ENCODE measurements at regions not wholly inside any gene's neighbourhood (a gene's known extent, or its start where the extent isn't known, plus 50 kb on each side); places are given as distances from the start of the nearest gene placed in this dataset.

GRCh38 chr6:17015144-17015543, 86.7 kb upstream of the STMND1 start:
- Histone ChIP-seq H2AFZ (ENCODE audit: low read depth) (no peak overlapping the region), H3K27me3 (ENCODE audit: insufficient read depth) (no peaks in the 10 kb centered on the region), H4K20me1 (ENCODE audit: insufficient read depth) (no peaks in the 10 kb centered on the region), H3K4me3 (ENCODE audit: low read depth in 2 of 2, low read length in 1 of 2) (no peak overlapping the region), H3K9me2 (no peaks in the 10 kb centered on the region), H3K9me3 (no peaks in the 10 kb centered on the region), H3K4me1 (ENCODE audit: control insufficient read depth in 1 of 2, insufficient read depth in 2 of 2, low read depth in 1 of 2, low read length in 1 of 2) (peaks cover 7 to 17% of the 10 kb centered on the region in 2 experiments; a peak in 3 of 4 replicates), H3K36me3 (replicated peaks in 1 of 2; ENCODE audit: control insufficient read depth in 1 of 2, insufficient read depth in 2 of 2, low read length in 1 of 2) (no peaks in the 10 kb centered on the region), H3K27ac (ENCODE audit: low read depth in 2 of 2, low read length in 1 of 2) (peak overlapping the region in 1 of 2 experiments; percentile 90; a peak in 2 of 4 replicates), H3K79me2 (ENCODE audit: insufficient read depth) (no peaks in the 10 kb centered on the region), H3K9ac (no peak overlapping the region), H3K4me2 (no peak overlapping the region), H3F3A (replicated peaks; ENCODE audit: insufficient read depth) (peaks cover 16% of the 10 kb centered on the region)
- no peak for DNase-seq
- WGBS (ENCODE audit: low lambda C conversion rate), result 67% methylated on average over 4 of the region's 4 CpGs
- TF ChIP-seq NFIC (IDR thresholded peaks at IDR 0.05; ENCODE audit: borderline replicate concordance), result peak; percentile 41; the same call in 1 of the 2 replicates
- TF ChIP-seq MEF2A (IDR thresholded peaks at IDR 0.05; ENCODE audit: borderline replicate concordance, low read depth), result peak; percentile 51; the same call in 1 of the 2 replicates
- 0 out of 2 replicates have a peak, but pooled peaks have one; percentile 27 for TF ChIP-seq TEAD4 (IDR thresholded peaks at IDR 0.05; ENCODE audit: borderline replicate concordance, insufficient read depth)
- TF ChIP-seq JUND (IDR thresholded peaks at IDR 0.05), result peak; percentile 54
- TF ChIP-seq TCF12 (IDR thresholded peaks at IDR 0.05), result peak; percentile 78
- peak; percentile 83 for TF ChIP-seq PBX3 (IDR thresholded peaks at IDR 0.05)
- no peak for TF ChIP-seq CHD2 (IDR thresholded peaks at IDR 0.05; ENCODE audit: low read length, partially characterized antibody)
- TF ChIP-seq FOSL2 (IDR thresholded peaks at IDR 0.05; ENCODE audit: borderline replicate concordance, low read depth), result peak; percentile 43; the same call in 1 of the 2 replicates
- TF ChIP-seq EP300 (IDR thresholded peaks at IDR 0.05; ENCODE audit: borderline replicate concordance in 1 of 2, low read depth in 1 of 2, low read length in 1 of 2), result peak in 1 of 2 experiments; percentile 70; a peak in 1 of 4 replicates
- TF ChIP-seq EZH2phosphoT487 (IDR thresholded peaks at IDR 0.05; ENCODE audit: borderline replicate concordance, low read depth), result no peak
- ChIA-PET POLR2A (no interaction called here), CTCF (no interaction called here)

- H3K4me3 ChIP-seq (ENCODE audit: low read depth in 2 of 2, low read length in 1 of 2), result no peak overlapping the region
- H3K79me2 ChIP-seq (ENCODE audit: insufficient read depth), result no peaks in the 10 kb centered on the region
- no peaks in the 10 kb centered on the region for H3K27me3 ChIP-seq (ENCODE audit: insufficient read depth)
- H3K9me3 ChIP-seq, result no peaks in the 10 kb centered on the region
- ChIA-PET POLR2A (no interaction called here), CTCF (no interaction called here)
- H2AFZ ChIP-seq (ENCODE audit: low read depth), result peak overlapping the region; percentile 21; the same call in 1 of the 2 replicates
- H3K36me3 ChIP-seq (replicated peaks in 1 of 2; ENCODE audit: control insufficient read depth in 1 of 2, insufficient read depth in 2 of 2, low read length in 1 of 2), result no peaks in the 10 kb centered on the region
- H3K4me2 ChIP-seq, result peak overlapping the region; percentile 31; the same call in 1 of the 2 replicates
- H3K9ac ChIP-seq, result peak overlapping the region; percentile 64; the same call in 1 of the 2 replicates
- H3K4me1 ChIP-seq (ENCODE audit: control insufficient read depth in 1 of 2, insufficient read depth in 2 of 2, low read depth in 1 of 2, low read length in 1 of 2), result peaks cover 7 to 17% of the 10 kb centered on the region in 2 experiments; a peak in 3 of 4 replicates
- H3F3A ChIP-seq (replicated peaks; ENCODE audit: insufficient read depth), result peaks cover 16% of the 10 kb centered on the region
- 23% methylated on average over 4 of the region's 4 CpGs for WGBS (ENCODE audit: low lambda C conversion rate)
- H3K9me2 ChIP-seq, result no peaks in the 10 kb centered on the region
- DNase-seq, result no peak
- peak overlapping the region; percentile 13 to 90; a peak in 3 of 4 replicates for H3K27ac ChIP-seq (ENCODE audit: low read depth in 2 of 2, low read length in 1 of 2)
- H4K20me1 ChIP-seq (ENCODE audit: insufficient read depth), result no peaks in the 10 kb centered on the region
- TF ChIP-seq IRF3 (IDR thresholded peaks at IDR 0.05; ENCODE audit: low read depth, low read length) (no peak), ZBTB33 (IDR thresholded peaks at IDR 0.05; ENCODE audit: borderline replicate concordance, low read depth) (peak; percentile 17; the same call in 1 of the 2 replicates), FOSL2 (IDR thresholded peaks at IDR 0.05; ENCODE audit: borderline replicate concordance, low read depth) (peak; percentile 91), GATA2 (CRISPR knock-in tag; IDR thresholded peaks at IDR 0.05) (no peak), EZH2phosphoT487 (IDR thresholded peaks at IDR 0.05; ENCODE audit: borderline replicate concordance, low read depth) (no peak), EP300 (IDR thresholded peaks at IDR 0.05; ENCODE audit: borderline replicate concordance in 1 of 2, low read depth in 1 of 2, low read length in 1 of 2) (peak in 1 of 2 experiments; percentile 77; a peak in 1 of 4 replicates), TCF12 (IDR thresholded peaks at IDR 0.05) (peak; percentile 80), RXRA (IDR thresholded peaks at IDR 0.05; ENCODE audit: borderline replicate concordance, low read depth) (no peak; the same call in 1 of the 2 replicates), ELF1 (IDR thresholded peaks at IDR 0.05) (no peak), NRF1 (IDR thresholded peaks at IDR 0.05; ENCODE audit: low read depth, low read length) (no peak), RCOR1 (IDR thresholded peaks at IDR 0.05; ENCODE audit: low read length) (no peak), PBX3 (IDR thresholded peaks at IDR 0.05) (peak; percentile 75), RFX5 (IDR thresholded peaks at IDR 0.05; ENCODE audit: low read length) (no peak), CTCF (IDR thresholded peaks at IDR 0.05) (no peak), POLR2AphosphoS5 (IDR thresholded peaks at IDR 0.05; ENCODE audit: low read depth, low read length) (peak; percentile 72; the same call in 1 of the 2 replicates)
Measured at GRCh38 chr6:17013701-17014100, 88.1 kb upstream of the STMND1 start.
